HFFc6 (cell line): ENCODE measurements at regions not wholly inside any gene's neighbourhood (a gene's known extent, or its start where the extent isn't known, plus 50 kb on each side); places are given as distances from the start of the nearest gene placed in this dataset.

Experiments used
- DNase-seq: peaks from one replicate; pipeline ENCODE4 v3.0.0-alpha.2; 2018
- H3K27ac Mint-ChIP-seq: 2 replicates; pipeline ENCODE4 v1.8.0; 2020; ENCODE audit warnings: mild to moderate bottlenecking, mixed read lengths
- H3K27me3 Mint-ChIP-seq: 2 replicates; pipeline ENCODE4 v1.8.0; 2021; ENCODE audit warnings: mild to moderate bottlenecking, moderate library complexity, mixed read lengths; ENCODE audit not compliant: insufficient read depth
- H3K36me3 Mint-ChIP-seq: 2 replicates; pipeline ENCODE4 v1.8.0; 2021; ENCODE audit warnings: low read depth, mixed read lengths
- H3K4me1 Mint-ChIP-seq: 2 replicates; pipeline ENCODE4 v1.8.0; 2020; ENCODE audit warnings: low read depth, mixed read lengths
- H3K4me3 Mint-ChIP-seq: 2 replicates; pipeline ENCODE4 v1.8.0; 2020; ENCODE audit warnings: mild to moderate bottlenecking, moderate library complexity, mixed read lengths
- H3K9me3 Mint-ChIP-seq: 2 replicates; pipeline ENCODE4 v1.8.0; 2020; ENCODE audit warnings: mild to moderate bottlenecking, mixed read lengths
- TF ChIP-seq, protein P1 (sequence below): fragments of 200-600 bp; sonication (generic); IDR thresholded peaks from 2 replicates; pipeline ENCODE4 v1.5.0; 2021; ENCODE audit warnings: antibody characterized with exemption, mild to moderate bottlenecking

DNA sequence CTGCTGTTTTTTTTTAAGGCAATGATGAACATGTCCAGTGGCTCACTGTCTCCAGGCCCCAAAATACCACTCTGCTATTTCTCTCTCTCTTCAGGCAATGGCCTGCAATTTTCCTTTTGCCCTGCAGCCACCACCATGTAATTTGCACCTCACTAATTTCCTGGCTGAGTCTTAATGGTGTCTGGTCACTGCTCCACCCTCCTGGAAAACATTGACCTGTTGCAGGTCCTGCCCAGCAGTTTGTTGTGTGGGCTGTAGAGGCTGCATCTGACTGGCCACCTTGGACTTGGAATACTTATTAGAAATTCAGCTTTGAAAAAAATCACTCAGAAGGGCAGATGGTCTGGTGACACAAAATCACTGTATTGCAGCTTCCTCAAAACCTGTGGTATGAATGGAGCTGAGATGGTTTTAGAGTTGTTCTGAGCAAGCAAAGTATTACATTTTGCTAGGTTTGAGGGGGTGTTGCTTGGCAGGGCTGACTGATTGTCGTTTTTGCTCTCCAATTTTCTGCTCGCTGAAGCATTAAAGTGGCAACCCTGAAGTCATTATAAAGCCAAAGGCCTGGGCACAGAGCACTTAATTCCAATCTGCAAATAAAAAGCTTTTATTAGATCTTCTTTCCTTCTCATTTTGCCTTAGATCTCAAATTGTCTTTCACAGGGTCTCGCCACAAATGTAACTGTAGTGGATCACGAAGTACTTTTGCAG lies 134.8 kb downstream of the TMEM174 start:
- Mint-ChIP-seq H3K36me3 (no peaks in the 10 kb centered on the region), H3K4me1 (peaks cover 52% of the 10 kb centered on the region), H3K27me3 (peaks cover 3% of the 10 kb centered on the region), H3K27ac (no peak overlapping the region), H3K9me3 (no peaks in the 10 kb centered on the region; the same call in 1 of the 2 replicates), H3K4me3 (no peak overlapping the region)
- DNase-seq, result no peak
- TF ChIP-seq, protein P1, sequence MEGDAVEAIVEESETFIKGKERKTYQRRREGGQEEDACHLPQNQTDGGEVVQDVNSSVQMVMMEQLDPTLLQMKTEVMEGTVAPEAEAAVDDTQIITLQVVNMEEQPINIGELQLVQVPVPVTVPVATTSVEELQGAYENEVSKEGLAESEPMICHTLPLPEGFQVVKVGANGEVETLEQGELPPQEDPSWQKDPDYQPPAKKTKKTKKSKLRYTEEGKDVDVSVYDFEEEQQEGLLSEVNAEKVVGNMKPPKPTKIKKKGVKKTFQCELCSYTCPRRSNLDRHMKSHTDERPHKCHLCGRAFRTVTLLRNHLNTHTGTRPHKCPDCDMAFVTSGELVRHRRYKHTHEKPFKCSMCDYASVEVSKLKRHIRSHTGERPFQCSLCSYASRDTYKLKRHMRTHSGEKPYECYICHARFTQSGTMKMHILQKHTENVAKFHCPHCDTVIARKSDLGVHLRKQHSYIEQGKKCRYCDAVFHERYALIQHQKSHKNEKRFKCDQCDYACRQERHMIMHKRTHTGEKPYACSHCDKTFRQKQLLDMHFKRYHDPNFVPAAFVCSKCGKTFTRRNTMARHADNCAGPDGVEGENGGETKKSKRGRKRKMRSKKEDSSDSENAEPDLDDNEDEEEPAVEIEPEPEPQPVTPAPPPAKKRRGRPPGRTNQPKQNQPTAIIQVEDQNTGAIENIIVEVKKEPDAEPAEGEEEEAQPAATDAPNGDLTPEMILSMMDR, result no peak

DNA sequence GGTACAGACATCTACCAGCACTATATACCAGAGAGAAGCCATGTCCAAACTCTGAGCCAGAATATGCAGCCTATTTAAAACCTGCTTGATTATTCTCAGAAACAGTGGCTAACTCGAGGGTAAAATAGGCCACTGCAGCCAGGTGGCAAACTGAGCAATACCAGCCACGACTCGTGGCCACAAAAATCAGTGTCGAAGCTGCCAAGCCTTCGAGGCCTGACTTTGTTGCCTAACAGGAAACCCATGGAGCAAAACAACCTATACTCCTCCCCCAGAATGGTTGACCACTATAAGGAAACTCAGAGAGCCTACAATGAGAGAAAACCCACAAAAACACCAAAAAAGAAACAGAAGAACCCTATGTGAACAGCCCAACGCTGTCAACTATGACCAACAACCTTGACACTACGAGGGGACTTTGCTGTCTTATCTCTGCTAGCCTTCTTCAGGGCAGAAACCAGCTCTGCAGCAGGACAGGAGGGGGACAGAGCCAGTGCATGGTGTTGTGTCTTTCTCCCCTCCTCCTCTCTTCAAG lies 133.8 kb downstream of the TMEM174 start:
- Mint-ChIP-seq H3K27ac (no peak overlapping the region), H3K27me3 (peaks cover 4% of the 10 kb centered on the region), H3K4me1 (peaks cover 42% of the 10 kb centered on the region), H3K4me3 (no peak overlapping the region), H3K36me3 (no peaks in the 10 kb centered on the region), H3K9me3 (no peaks in the 10 kb centered on the region; the same call in 1 of the 2 replicates)
- DNase-seq, result no peak
- TF ChIP-seq, protein P1, result no peak

DNA sequence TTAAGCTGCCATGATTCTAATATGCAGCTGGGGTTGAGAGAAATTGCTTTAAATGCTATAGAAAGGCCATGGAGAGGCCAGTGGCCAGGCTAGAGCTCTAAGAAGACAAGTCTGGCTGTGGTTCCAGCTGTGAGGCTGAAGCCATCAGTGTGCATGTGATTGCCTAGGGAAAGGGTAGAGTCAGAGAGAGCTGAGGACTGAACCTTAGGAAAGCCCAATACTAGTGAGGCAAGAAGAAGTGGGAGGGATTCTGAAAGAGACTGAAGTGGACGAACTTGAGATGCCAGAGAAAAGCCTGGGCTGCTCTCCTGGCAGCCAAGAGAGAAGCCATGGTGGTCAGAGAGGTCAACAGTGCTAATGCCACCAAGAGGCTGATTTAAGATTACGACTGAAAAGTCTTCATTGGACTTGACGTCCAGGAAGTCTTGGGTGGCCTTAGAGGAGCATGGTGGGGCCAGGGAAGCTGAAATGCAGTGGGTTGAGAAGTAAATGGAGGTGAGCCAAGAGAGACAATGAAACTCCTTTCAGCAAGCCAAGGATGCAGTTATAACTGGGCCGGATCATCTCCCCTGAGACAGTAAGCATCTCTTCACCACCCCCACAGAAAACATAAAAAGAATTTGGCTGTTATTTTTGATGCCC lies 133.2 kb downstream of the TMEM174 start:
- Mint-ChIP-seq H3K9me3 (no peaks in the 10 kb centered on the region; the same call in 1 of the 2 replicates), H3K4me3 (no peak overlapping the region), H3K4me1 (peaks cover 36% of the 10 kb centered on the region), H3K27me3 (peaks cover 4% of the 10 kb centered on the region), H3K36me3 (no peaks in the 10 kb centered on the region), H3K27ac (no peak overlapping the region)
- DNase-seq, result no peak
- TF ChIP-seq, protein P1, result no peak

DNA sequence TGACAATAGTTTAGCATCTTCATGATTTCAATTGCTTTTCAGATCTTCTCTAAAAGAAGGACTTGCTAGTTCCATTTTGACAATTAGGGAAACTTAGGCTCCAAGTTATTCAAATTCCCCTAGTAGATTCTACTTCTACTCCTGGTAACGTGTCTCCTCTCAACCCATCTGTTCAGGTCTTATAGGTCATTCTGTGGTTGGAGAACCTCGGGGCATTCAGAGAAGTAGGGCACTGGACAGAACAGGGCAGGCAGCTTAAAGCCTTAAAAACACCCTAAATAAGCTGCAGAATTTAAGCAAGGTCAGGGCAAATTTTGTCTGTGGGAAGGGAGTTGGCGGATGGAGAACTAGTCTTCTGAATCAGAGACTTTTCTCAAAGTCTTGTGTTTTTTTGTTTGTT lies 132.4 kb downstream of the TMEM174 start:
- H3K9me3 Mint-ChIP-seq, result no peaks in the 10 kb centered on the region; the same call in 1 of the 2 replicates
- H3K36me3 Mint-ChIP-seq, result 0 out of 2 replicates have a peak, but pooled peaks cover 4% of the 10 kb centered on the region
- H3K4me3 Mint-ChIP-seq, result no peak overlapping the region
- peaks cover 32% of the 10 kb centered on the region for H3K4me1 Mint-ChIP-seq
- H3K27me3 Mint-ChIP-seq, result peaks cover 5% of the 10 kb centered on the region
- DNase-seq, result no peak
- TF ChIP-seq, protein P1, result no peak
- no peak overlapping the region for H3K27ac Mint-ChIP-seq

DNA sequence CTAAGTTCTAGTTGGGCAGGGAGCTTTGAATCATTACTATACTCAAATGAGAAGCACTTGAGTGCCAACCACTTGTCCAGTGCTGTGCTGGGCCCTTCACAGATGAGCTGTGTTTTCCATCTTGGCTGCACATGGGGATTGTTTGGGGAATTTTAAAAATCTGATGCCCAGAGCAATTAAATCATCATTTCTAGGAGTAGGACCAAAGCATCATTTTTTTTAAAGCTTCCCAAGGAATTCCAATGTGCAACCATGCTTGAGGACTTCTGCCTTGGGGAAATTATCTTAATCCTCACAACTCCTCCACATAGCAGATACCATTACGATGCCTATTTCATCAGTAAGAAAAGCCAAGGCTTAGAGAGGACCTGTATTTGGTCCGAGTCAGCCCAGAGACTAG lies 131.4 kb downstream of the TMEM174 start:
- Mint-ChIP-seq H3K27me3 (peaks cover 14% of the 10 kb centered on the region), H3K4me3 (no peak overlapping the region), H3K9me3 (no peaks in the 10 kb centered on the region; the same call in 1 of the 2 replicates), H3K4me1 (peaks cover 36% of the 10 kb centered on the region), H3K27ac (no peak overlapping the region), H3K36me3 (0 out of 2 replicates have a peak, but pooled peaks cover 5% of the 10 kb centered on the region)
- TF ChIP-seq, protein P1, result no peak
- no peak for DNase-seq
